Gastroesophageal sphincter (tissue), 3 donors: ENCODE measurements at regions not wholly inside any gene's neighbourhood (a gene's known extent, or its start where the extent isn't known, plus 50 kb on each side); places are given as distances from the start of the nearest gene placed in this dataset.

ENCODE experiments used
- POLR2A ChIP-seq, 2 donors: fragments of 450-650 bp; IDR thresholded peaks; one replicate each; pipeline ENCODE4 v1.6.1; 2017; ENCODE audit warnings: antibody characterized with exemption in 2 of 2, mild to moderate bottlenecking in 2 of 2, moderate library complexity in 1 of 2
- TF ChIP-seq, protein P1 (sequence below), 4 experiments: fragments of 200-600 bp in 2 of 4; fragments of 450-650 bp in 2 of 4; sonication (generic) in 1 of 4; IDR thresholded peaks; one replicate each; pipeline ENCODE4 v1.5.1; 2017 to 2019; ENCODE audit warnings: antibody characterized with exemption in 4 of 4, mild to moderate bottlenecking in 2 of 4, moderate library complexity in 2 of 4

- TF ChIP-seq, protein P1, sequence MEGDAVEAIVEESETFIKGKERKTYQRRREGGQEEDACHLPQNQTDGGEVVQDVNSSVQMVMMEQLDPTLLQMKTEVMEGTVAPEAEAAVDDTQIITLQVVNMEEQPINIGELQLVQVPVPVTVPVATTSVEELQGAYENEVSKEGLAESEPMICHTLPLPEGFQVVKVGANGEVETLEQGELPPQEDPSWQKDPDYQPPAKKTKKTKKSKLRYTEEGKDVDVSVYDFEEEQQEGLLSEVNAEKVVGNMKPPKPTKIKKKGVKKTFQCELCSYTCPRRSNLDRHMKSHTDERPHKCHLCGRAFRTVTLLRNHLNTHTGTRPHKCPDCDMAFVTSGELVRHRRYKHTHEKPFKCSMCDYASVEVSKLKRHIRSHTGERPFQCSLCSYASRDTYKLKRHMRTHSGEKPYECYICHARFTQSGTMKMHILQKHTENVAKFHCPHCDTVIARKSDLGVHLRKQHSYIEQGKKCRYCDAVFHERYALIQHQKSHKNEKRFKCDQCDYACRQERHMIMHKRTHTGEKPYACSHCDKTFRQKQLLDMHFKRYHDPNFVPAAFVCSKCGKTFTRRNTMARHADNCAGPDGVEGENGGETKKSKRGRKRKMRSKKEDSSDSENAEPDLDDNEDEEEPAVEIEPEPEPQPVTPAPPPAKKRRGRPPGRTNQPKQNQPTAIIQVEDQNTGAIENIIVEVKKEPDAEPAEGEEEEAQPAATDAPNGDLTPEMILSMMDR (IDR thresholded peaks at IDR 0.05): no peak
- no peak for TF ChIP-seq POLR2A (IDR thresholded peaks at IDR 0.05)
These were observed 123.1 kb downstream of the ZMAT3 start for GRCh38 chr3:178948546-178948945.
